ENCODE measurements at regions not wholly inside any gene's neighbourhood (a gene's known extent, or its start where the extent isn't known, plus 50 kb on each side); places are given as distances from the start of the nearest gene placed in this dataset.
A peak's percentile ranks its signal among the peaks of the same experiment; 100 is the strongest.

- Histone ChIP-seq H3K4me1 (replicated peaks in 1 of 2) (peaks cover 0 to 5% of the 10 kb centered on the region in 2 donors), H3K4me3 (no peak overlapping the region), H3K27ac (no peak overlapping the region)
- in situ Hi-C loops (cut with MboI; ENCODE audit: low pct_unique_long_range_greater_than_20kb in 2 of 9, low sequenced_read_pairs in 9 of 9, unreplicated experiment in 9 of 9): no loop called here
- ATAC-seq (replicated peaks in 6 of 8): no peak
- 0 to 90% (median 77%) methylated on average over 1 to 3 of the region's 3 CpGs; no CpG with 5 or more reads in 2 of the 10 experiments for WGBS, 10 experiments
Measured at GRCh38 chr11:91835051-91835560, 389.5 kb upstream of the FAT3 start.

GRCh38 chr11:91828901-91829300, 395.7 kb upstream of the FAT3 start:
- ATAC-seq (replicated peaks in 6 of 8): no peak
- WGBS, 10 experiments: 16 to 100% (median 88%) methylated on average over 1 to 4 of the region's 4 CpGs
- Histone ChIP-seq H3K4me1 (replicated peaks in 1 of 2) (no peaks in the 10 kb centered on the region), H3K27ac (no peak overlapping the region), H3K4me3 (no peak overlapping the region)
- in situ Hi-C loops (cut with MboI; ENCODE audit: low pct_unique_long_range_greater_than_20kb in 2 of 9, low sequenced_read_pairs in 9 of 9, unreplicated experiment in 9 of 9): no loop called here

- H3K4me1 ChIP-seq (replicated peaks in 1 of 2): no peaks in the 10 kb centered on the region
- in situ Hi-C loops (cut with MboI; ENCODE audit: low pct_unique_long_range_greater_than_20kb in 2 of 9, low sequenced_read_pairs in 9 of 9, unreplicated experiment in 9 of 9): no loop called here
- peak in 1 of 8 experiments; percentile 52 for ATAC-seq (replicated peaks in 6 of 8)
- H3K4me3 ChIP-seq: no peak overlapping the region
- no peak overlapping the region for H3K27ac ChIP-seq
- 0 to 92% (median 43%) methylated on average over 1 to 2 of the region's 2 CpGs; no CpG with 5 or more reads in 2 of the 10 experiments for WGBS, 10 experiments
Measured at GRCh38 chr11:91825777-91826176, 398.8 kb upstream of the FAT3 start.

- in situ Hi-C loops (cut with MboI; ENCODE audit: low pct_unique_long_range_greater_than_20kb in 2 of 9, low sequenced_read_pairs in 9 of 9, unreplicated experiment in 9 of 9): no loop called here
- no peak for ATAC-seq (replicated peaks in 6 of 8)
- WGBS, 10 experiments: 17 to 100% (median 67%) methylated on average over 1 of the region's 1 CpG; no CpG with 5 or more reads in 4 of the 10 experiments
- Histone ChIP-seq H3K4me1 (replicated peaks in 1 of 2) (peaks cover 0 to 3% of the 10 kb centered on the region in 2 donors), H3K27ac (no peak overlapping the region), H3K4me3 (no peak overlapping the region)
Measured at GRCh38 chr11:91823252-91823830, 401.3 kb upstream of the FAT3 start.

GRCh38 chr11:91822805-91823204, 401.8 kb upstream of the FAT3 start:
- Histone ChIP-seq H3K4me1 (replicated peaks in 1 of 2) (peaks cover 0 to 3% of the 10 kb centered on the region in 2 donors), H3K4me3 (no peak overlapping the region), H3K27ac (no peak overlapping the region)
- in situ Hi-C loops (cut with MboI; ENCODE audit: low pct_unique_long_range_greater_than_20kb in 2 of 9, low sequenced_read_pairs in 9 of 9, unreplicated experiment in 9 of 9): no loop called here
- 64 to 100% (median 90%) methylated on average over 1 to 8 of the region's 8 CpGs; no CpG with 5 or more reads in 3 of the 10 experiments for WGBS, 10 experiments
- no peak for ATAC-seq (replicated peaks in 6 of 8)

- WGBS, 10 experiments: 38 to 100% (median 82%) methylated on average over 1 to 3 of the region's 3 CpGs; no CpG with 5 or more reads in 1 of the 10 experiments
- Histone ChIP-seq H3K4me1 (replicated peaks in 1 of 2) (peaks cover 0 to 3% of the 10 kb centered on the region in 2 donors), H3K4me3 (no peak overlapping the region), H3K27ac (no peak overlapping the region)
- in situ Hi-C loops (cut with MboI; ENCODE audit: low pct_unique_long_range_greater_than_20kb in 2 of 9, low sequenced_read_pairs in 9 of 9, unreplicated experiment in 9 of 9): no loop called here
- ATAC-seq (replicated peaks in 6 of 8): no peak
Measured at GRCh38 chr11:91820709-91821108, 403.9 kb upstream of the FAT3 start.

- ATAC-seq (replicated peaks in 6 of 8): no peak
- Histone ChIP-seq H3K4me3 (no peak overlapping the region), H3K4me1 (replicated peaks in 1 of 2) (peaks cover 0 to 3% of the 10 kb centered on the region in 2 donors), H3K27ac (no peak overlapping the region)
- WGBS, 10 experiments: 0 to 100% (median 80%) methylated on average over 1 of the region's 1 CpG; no CpG with 5 or more reads in 3 of the 10 experiments
- in situ Hi-C loops (cut with MboI; ENCODE audit: low pct_unique_long_range_greater_than_20kb in 2 of 9, low sequenced_read_pairs in 9 of 9, unreplicated experiment in 9 of 9): no loop called here
Measured at GRCh38 chr11:91819777-91820176, 404.8 kb upstream of the FAT3 start.

GRCh38 chr11:91819195-91819594, 405.4 kb upstream of the FAT3 start:
- ATAC-seq (replicated peaks in 6 of 8): no peak
- no peak overlapping the region for H3K4me3 ChIP-seq

GRCh38 chr11:91817996-91818395, 406.6 kb upstream of the FAT3 start:
- WGBS, 10 experiments: 0 to 100% (median 75%) methylated on average over 1 to 4 of the region's 4 CpGs
- in situ Hi-C loops (cut with MboI; ENCODE audit: low pct_unique_long_range_greater_than_20kb in 2 of 9, low sequenced_read_pairs in 9 of 9, unreplicated experiment in 9 of 9): no loop called here
- ATAC-seq (replicated peaks in 6 of 8): no peak
- no peak overlapping the region for H3K4me3 ChIP-seq
- peaks cover 0 to 3% of the 10 kb centered on the region in 2 donors for H3K4me1 ChIP-seq (replicated peaks in 1 of 2)
- no peak overlapping the region for H3K27ac ChIP-seq

More at GRCh38 chr11:91819195-91819594, 405.4 kb upstream of the FAT3 start:
- Histone ChIP-seq H3K4me1 (replicated peaks in 1 of 2) (peaks cover 0 to 3% of the 10 kb centered on the region in 2 donors), H3K27ac (no peak overlapping the region)
- 0 to 93% (median 83%) methylated on average over 1 to 2 of the region's 2 CpGs; no CpG with 5 or more reads in 3 of the 10 experiments for WGBS, 10 experiments
- in situ Hi-C loops (cut with MboI; ENCODE audit: low pct_unique_long_range_greater_than_20kb in 2 of 9, low sequenced_read_pairs in 9 of 9, unreplicated experiment in 9 of 9): no loop called here

GRCh38 chr11:91813263-91813662, 411.4 kb upstream of the FAT3 start:
- H3K4me3 ChIP-seq: no peak overlapping the region
- H3K4me1 ChIP-seq (replicated peaks in 1 of 2): no peaks in the 10 kb centered on the region
- no peak overlapping the region for H3K27ac ChIP-seq
- in situ Hi-C loops (cut with MboI; ENCODE audit: low pct_unique_long_range_greater_than_20kb in 2 of 9, low sequenced_read_pairs in 9 of 9, unreplicated experiment in 9 of 9): no loop called here
- ATAC-seq (replicated peaks in 6 of 8): no peak

GRCh38 chr11:91810871-91811270, 413.7 kb upstream of the FAT3 start:
- Histone ChIP-seq H3K4me1 (replicated peaks in 1 of 2) (no peaks in the 10 kb centered on the region), H3K27ac (no peak overlapping the region), H3K4me3 (no peak overlapping the region)
- ATAC-seq (replicated peaks in 6 of 8): no peak
- WGBS, 10 experiments: 10 to 100% (median 88%) methylated on average over 1 to 3 of the region's 3 CpGs; no CpG with 5 or more reads in 1 of the 10 experiments
- in situ Hi-C loops (cut with MboI; ENCODE audit: low pct_unique_long_range_greater_than_20kb in 2 of 9, low sequenced_read_pairs in 9 of 9, unreplicated experiment in 9 of 9): no loop called here

GRCh38 chr11:91805293-91805692, 419.3 kb upstream of the FAT3 start:
- H3K4me1 ChIP-seq (replicated peaks in 1 of 2): peaks cover 4 to 15% of the 10 kb centered on the region in 2 donors
- ATAC-seq (replicated peaks in 6 of 8): no peak
- no peak overlapping the region for H3K27ac ChIP-seq
- WGBS, 10 experiments: 0 to 100% (median 77%) methylated on average over 1 of the region's 1 CpG; no CpG with 5 or more reads in 1 of the 10 experiments
- H3K4me3 ChIP-seq: no peak overlapping the region
- in situ Hi-C loops (cut with MboI; ENCODE audit: low pct_unique_long_range_greater_than_20kb in 2 of 9, low sequenced_read_pairs in 9 of 9, unreplicated experiment in 9 of 9): no loop called here

GRCh38 chr11:91804042-91804441, 420.6 kb upstream of the FAT3 start:
- H3K27ac ChIP-seq: no peak overlapping the region
- WGBS, 10 experiments: 0 to 60% (median 40%) methylated on average over 1 of the region's 1 CpG; no CpG with 5 or more reads in 3 of the 10 experiments

GRCh38 chr11:91802475-91802874, 422.1 kb upstream of the FAT3 start:
- WGBS, 10 experiments: 17 to 100% (median 69%) methylated on average over 1 to 6 of the region's 6 CpGs; no CpG with 5 or more reads in 1 of the 10 experiments

More at GRCh38 chr11:91804042-91804441, 420.6 kb upstream of the FAT3 start:
- peak in 5 of 8 experiments; percentile 43 to 70 (median 64) for ATAC-seq (replicated peaks in 6 of 8)
- H3K4me3 ChIP-seq: no peak overlapping the region
- peaks cover 4 to 15% of the 10 kb centered on the region in 2 donors for H3K4me1 ChIP-seq (replicated peaks in 1 of 2)
- in situ Hi-C loops (cut with MboI; ENCODE audit: low pct_unique_long_range_greater_than_20kb in 2 of 9, low sequenced_read_pairs in 9 of 9, unreplicated experiment in 9 of 9): no loop called here

More at GRCh38 chr11:91802475-91802874, 422.1 kb upstream of the FAT3 start:
- Histone ChIP-seq H3K4me3 (no peak overlapping the region), H3K27ac (no peak overlapping the region), H3K4me1 (replicated peaks in 1 of 2) (peaks cover 4 to 15% of the 10 kb centered on the region in 2 donors)
- no peak for ATAC-seq (replicated peaks in 6 of 8)
- in situ Hi-C loops (cut with MboI; ENCODE audit: low pct_unique_long_range_greater_than_20kb in 2 of 9, low sequenced_read_pairs in 9 of 9, unreplicated experiment in 9 of 9): no loop called here
